ENCODE measurements at regions not wholly inside any gene's neighbourhood (a gene's known extent, or its start where the extent isn't known, plus 50 kb on each side); places are given as distances from the start of the nearest gene placed in this dataset.

GRCh38 chr2:144848423-144848822 lies 328.5 kb upstream of the ZEB2 start:
- TF ChIP-seq CTCF (conservative IDR thresholded peaks at IDR 0.05; ENCODE audit: low read depth in 2 of 2) (no peak), POLR2AphosphoS5 (IDR thresholded peaks at IDR 0.05; ENCODE audit: low read depth) (no peak), EZH2 (IDR thresholded peaks at IDR 0.05; ENCODE audit: low read depth, unreplicated experiment) (no peak), NANOG (IDR thresholded peaks at IDR 0.05; ENCODE audit: borderline replicate concordance) (no peak)
- TF ChIP-seq, protein P1, sequence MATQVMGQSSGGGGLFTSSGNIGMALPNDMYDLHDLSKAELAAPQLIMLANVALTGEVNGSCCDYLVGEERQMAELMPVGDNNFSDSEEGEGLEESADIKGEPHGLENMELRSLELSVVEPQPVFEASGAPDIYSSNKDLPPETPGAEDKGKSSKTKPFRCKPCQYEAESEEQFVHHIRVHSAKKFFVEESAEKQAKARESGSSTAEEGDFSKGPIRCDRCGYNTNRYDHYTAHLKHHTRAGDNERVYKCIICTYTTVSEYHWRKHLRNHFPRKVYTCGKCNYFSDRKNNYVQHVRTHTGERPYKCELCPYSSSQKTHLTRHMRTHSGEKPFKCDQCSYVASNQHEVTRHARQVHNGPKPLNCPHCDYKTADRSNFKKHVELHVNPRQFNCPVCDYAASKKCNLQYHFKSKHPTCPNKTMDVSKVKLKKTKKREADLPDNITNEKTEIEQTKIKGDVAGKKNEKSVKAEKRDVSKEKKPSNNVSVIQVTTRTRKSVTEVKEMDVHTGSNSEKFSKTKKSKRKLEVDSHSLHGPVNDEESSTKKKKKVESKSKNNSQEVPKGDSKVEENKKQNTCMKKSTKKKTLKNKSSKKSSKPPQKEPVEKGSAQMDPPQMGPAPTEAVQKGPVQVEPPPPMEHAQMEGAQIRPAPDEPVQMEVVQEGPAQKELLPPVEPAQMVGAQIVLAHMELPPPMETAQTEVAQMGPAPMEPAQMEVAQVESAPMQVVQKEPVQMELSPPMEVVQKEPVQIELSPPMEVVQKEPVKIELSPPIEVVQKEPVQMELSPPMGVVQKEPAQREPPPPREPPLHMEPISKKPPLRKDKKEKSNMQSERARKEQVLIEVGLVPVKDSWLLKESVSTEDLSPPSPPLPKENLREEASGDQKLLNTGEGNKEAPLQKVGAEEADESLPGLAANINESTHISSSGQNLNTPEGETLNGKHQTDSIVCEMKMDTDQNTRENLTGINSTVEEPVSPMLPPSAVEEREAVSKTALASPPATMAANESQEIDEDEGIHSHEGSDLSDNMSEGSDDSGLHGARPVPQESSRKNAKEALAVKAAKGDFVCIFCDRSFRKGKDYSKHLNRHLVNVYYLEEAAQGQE (IDR thresholded peaks at IDR 0.05; ENCODE audit: unreplicated experiment): no peak

All from GM23338 (cell line).